ENCODE measurements at regions not wholly inside any gene's neighbourhood (a gene's known extent, or its start where the extent isn't known, plus 50 kb on each side); places are given as distances from the start of the nearest gene placed in this dataset.

DNA sequence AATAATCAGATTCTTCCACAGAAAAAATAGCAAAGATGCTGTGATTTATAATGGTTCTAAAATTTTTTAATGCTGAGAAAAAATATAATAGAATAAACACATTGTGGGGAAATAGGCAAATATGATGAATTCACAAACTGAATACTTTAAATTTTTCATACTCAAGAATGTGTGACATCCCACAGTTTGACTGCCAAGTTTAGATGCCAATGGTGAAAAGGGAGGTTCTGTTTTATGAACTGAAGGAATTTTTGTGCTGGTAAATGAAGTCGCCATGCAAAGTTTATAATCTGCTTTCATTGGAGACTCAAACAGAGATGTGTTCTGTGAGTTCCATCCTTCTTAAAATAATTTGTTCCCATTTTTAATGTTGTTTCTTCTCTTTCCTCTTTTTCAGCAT is 367.5 kb upstream of the ADAMTS16 start:
- Histone ChIP-seq H3K4me1 (ENCODE audit: control insufficient read depth in 1 of 2, low read depth in 2 of 2) (no peaks in the 10 kb centered on the region), H3K9me3 (no peaks in the 10 kb centered on the region), H3K27me3 (replicated peaks; ENCODE audit: insufficient read depth) (no peaks in the 10 kb centered on the region), H3K4me3 (no peak overlapping the region), H3K36me3 (no peaks in the 10 kb centered on the region), H3K27ac (no peak overlapping the region)
- TF ChIP-seq, protein P1, sequence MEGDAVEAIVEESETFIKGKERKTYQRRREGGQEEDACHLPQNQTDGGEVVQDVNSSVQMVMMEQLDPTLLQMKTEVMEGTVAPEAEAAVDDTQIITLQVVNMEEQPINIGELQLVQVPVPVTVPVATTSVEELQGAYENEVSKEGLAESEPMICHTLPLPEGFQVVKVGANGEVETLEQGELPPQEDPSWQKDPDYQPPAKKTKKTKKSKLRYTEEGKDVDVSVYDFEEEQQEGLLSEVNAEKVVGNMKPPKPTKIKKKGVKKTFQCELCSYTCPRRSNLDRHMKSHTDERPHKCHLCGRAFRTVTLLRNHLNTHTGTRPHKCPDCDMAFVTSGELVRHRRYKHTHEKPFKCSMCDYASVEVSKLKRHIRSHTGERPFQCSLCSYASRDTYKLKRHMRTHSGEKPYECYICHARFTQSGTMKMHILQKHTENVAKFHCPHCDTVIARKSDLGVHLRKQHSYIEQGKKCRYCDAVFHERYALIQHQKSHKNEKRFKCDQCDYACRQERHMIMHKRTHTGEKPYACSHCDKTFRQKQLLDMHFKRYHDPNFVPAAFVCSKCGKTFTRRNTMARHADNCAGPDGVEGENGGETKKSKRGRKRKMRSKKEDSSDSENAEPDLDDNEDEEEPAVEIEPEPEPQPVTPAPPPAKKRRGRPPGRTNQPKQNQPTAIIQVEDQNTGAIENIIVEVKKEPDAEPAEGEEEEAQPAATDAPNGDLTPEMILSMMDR (IDR thresholded peaks at IDR 0.05) = no peak
- DNase-seq (ENCODE audit: low spot score) (no peak), ATAC-seq (ENCODE audit: insufficient number of reproducible peaks, low FRiP score, low read depth) (no peak)

DNA sequence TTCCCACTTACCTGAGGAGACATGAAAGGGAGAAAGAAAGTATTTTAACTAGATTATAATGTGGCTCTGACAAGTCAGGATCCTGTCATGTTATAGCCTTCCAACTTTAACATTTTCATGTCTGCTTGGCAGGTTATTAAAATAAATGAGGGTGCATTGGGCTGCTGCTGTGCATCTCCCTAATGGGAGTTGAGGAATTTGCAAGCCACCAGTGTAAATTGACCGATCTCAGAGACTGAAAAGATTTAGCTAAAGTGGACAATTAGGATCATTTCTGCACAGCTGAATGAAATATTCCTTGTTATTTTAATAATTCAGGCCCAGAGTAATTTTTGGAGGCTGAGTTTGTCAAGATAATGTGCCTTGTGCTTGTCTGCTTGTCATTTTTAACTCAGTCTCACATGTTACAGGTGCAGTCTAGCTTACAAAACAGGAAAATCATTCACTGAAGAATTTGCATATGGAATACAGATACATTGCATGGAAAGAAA is 366.3 kb upstream of the ADAMTS16 start:
- no peak overlapping the region for H3K27ac ChIP-seq
- no peaks in the 10 kb centered on the region for H3K27me3 ChIP-seq (replicated peaks; ENCODE audit: insufficient read depth)
- H3K36me3 ChIP-seq = no peaks in the 10 kb centered on the region
- H3K4me1 ChIP-seq (ENCODE audit: control insufficient read depth in 1 of 2, low read depth in 2 of 2) = no peaks in the 10 kb centered on the region
- no peaks in the 10 kb centered on the region for H3K9me3 ChIP-seq
- H3K4me3 ChIP-seq = no peak overlapping the region
- TF ChIP-seq, protein P1 (IDR thresholded peaks at IDR 0.05) = no peak
- no peak for DNase-seq (ENCODE audit: low spot score)
- ATAC-seq (ENCODE audit: insufficient number of reproducible peaks, low FRiP score, low read depth) = no peak

DNA sequence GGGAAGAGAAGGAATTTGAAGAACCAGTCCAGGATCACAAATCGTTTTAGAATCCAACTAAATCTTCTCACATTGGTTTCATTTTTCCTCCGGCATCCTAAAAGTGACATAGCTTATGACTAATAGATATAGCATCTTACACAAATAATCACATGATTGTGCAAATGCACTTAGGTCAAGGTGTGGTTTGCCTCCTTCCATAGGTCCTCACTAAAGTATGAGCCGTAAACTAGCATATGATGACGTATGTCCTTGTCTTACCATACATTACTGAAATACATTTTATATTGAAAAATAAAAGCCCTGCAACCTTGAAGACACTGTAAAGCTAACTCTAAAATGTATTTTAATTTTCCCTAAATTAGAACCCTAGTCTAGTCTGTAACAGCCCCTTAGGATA is 362.7 kb upstream of the ADAMTS16 start:
- ATAC-seq (ENCODE audit: insufficient number of reproducible peaks, low FRiP score, low read depth) = no peak
- H3K36me3 ChIP-seq = no peaks in the 10 kb centered on the region
- TF ChIP-seq, protein P1 (IDR thresholded peaks at IDR 0.05) = no peak
- H3K9me3 ChIP-seq = no peaks in the 10 kb centered on the region
- no peak for DNase-seq (ENCODE audit: low spot score)
- no peaks in the 10 kb centered on the region for H3K4me1 ChIP-seq (ENCODE audit: control insufficient read depth in 1 of 2, low read depth in 2 of 2)
- H3K4me3 ChIP-seq = no peak overlapping the region
- H3K27ac ChIP-seq = no peak overlapping the region
- no peaks in the 10 kb centered on the region for H3K27me3 ChIP-seq (replicated peaks; ENCODE audit: insufficient read depth)

DNA sequence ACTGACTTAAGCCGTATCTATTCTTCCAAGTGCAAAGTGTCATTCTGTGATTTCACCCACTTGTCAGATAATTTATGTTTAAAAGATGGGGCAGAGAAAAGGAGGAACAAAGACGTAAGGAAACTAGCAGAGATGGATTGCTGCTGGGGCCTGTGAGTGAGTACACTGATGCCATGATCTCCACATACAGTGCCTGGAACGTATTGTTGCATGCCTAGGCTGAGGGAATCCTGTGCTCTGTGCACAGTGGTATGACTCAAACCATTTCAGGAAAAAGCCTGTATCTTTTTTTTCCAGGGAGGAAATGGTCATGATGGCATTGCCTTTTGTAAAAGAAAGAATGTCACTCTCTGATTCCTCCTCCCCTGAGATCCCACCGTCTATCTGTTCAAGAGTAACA is 359.5 kb upstream of the ADAMTS16 start:
- TF ChIP-seq, protein P1 (IDR thresholded peaks at IDR 0.05) = no peak
- H3K27ac ChIP-seq = no peak overlapping the region
- no peak for ATAC-seq (ENCODE audit: insufficient number of reproducible peaks, low FRiP score, low read depth)
- H3K4me1 ChIP-seq (ENCODE audit: control insufficient read depth in 1 of 2, low read depth in 2 of 2) = no peaks in the 10 kb centered on the region
- no peak for DNase-seq (ENCODE audit: low spot score)
- H3K27me3 ChIP-seq (replicated peaks; ENCODE audit: insufficient read depth) = no peaks in the 10 kb centered on the region
- H3K36me3 ChIP-seq = no peaks in the 10 kb centered on the region
- H3K9me3 ChIP-seq = no peaks in the 10 kb centered on the region
- H3K4me3 ChIP-seq = no peak overlapping the region

DNA sequence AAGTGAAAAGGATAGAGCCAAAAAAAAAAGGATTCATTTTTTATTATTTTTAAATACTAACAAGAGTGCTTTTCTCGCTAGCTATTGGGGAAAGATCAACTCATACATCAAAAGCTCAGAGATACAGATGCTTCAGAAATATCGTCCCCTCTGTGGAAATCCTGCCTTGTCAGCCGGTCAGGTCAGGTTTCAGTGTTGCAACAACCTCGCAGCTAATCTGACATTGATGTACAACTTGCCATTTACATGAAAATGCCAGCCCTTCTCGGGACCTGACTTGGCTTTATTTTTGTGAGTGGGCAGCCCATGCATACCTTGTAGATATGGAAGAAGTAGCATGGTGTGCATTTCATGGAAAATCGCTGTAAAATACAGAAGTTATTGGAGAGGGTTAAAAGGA is 358.8 kb upstream of the ADAMTS16 start:
- H3K27me3 ChIP-seq (replicated peaks; ENCODE audit: insufficient read depth) = no peaks in the 10 kb centered on the region
- TF ChIP-seq, protein P1 (IDR thresholded peaks at IDR 0.05) = no peak

More for the DNA sequence above, 358.8 kb upstream of the ADAMTS16 start:
- Histone ChIP-seq H3K27ac (no peak overlapping the region), H3K36me3 (no peaks in the 10 kb centered on the region), H3K9me3 (no peaks in the 10 kb centered on the region), H3K4me3 (no peak overlapping the region), H3K4me1 (ENCODE audit: control insufficient read depth in 1 of 2, low read depth in 2 of 2) (no peaks in the 10 kb centered on the region)
- no peak for ATAC-seq (ENCODE audit: insufficient number of reproducible peaks, low FRiP score, low read depth)
- no peak for DNase-seq (ENCODE audit: low spot score)

All from thoracic aorta (tissue), 2 donors.